ENCODE measurements at regions not wholly inside any gene's neighbourhood (a gene's known extent, or its start where the extent isn't known, plus 50 kb on each side); places are given as distances from the start of the nearest gene placed in this dataset.

GRCh38 chr5:172588380-172588779, 52.7 kb upstream of the NEURL1B start:
- TF ChIP-seq CTCF (IDR thresholded peaks at IDR 0.05; ENCODE audit: extremely low read depth, insufficient read depth, missing control alignments), result no peak
- in situ Hi-C loops (cut with MboI; ENCODE audit: low pct_unique_long_range_greater_than_20kb, low sequenced_read_pairs, unreplicated experiment), result no loop called here
- no peak for DNase-seq (ENCODE audit: low spot score)

- in situ Hi-C loops (cut with MboI; ENCODE audit: low pct_unique_long_range_greater_than_20kb, low sequenced_read_pairs, unreplicated experiment), result no loop called here
These were observed 54.0 kb upstream of the NEURL1B start for GRCh38 chr5:172587061-172587405.

GRCh38 chr5:172586125-172587060, 54.7 kb upstream of the NEURL1B start:
- TF ChIP-seq CTCF (IDR thresholded peaks at IDR 0.05; ENCODE audit: extremely low read depth, insufficient read depth, missing control alignments), result no peak
- in situ Hi-C loops (cut with MboI; ENCODE audit: low pct_unique_long_range_greater_than_20kb, low sequenced_read_pairs, unreplicated experiment), result no loop called here
- no peak for DNase-seq (ENCODE audit: low spot score)

More at GRCh38 chr5:172587061-172587405, 54.0 kb upstream of the NEURL1B start:
- no peak for DNase-seq (ENCODE audit: low spot score)
- TF ChIP-seq CTCF (IDR thresholded peaks at IDR 0.05; ENCODE audit: extremely low read depth, insufficient read depth, missing control alignments), result no peak

DNA sequence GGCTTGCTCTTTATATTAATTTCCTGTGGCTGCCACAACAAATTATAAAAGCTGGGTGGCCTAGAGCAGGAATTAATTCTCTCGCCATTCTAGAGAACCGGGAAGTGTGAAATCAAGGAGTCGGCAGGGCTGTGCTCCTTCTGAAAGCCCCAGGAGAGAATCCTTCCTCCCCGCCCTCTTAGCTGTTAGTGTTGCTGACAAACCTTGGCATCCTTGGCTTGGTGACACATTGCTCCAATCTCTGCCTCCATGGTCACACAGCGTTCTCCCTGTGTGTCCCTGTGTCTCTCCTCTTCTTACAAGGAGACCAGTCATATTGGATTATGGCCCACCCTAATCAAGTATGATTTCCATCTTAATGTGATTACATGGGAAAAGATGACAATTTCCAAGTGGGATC, 55.9 kb upstream of the NEURL1B start:
- no peak for TF ChIP-seq CTCF (IDR thresholded peaks at IDR 0.05; ENCODE audit: extremely low read depth, insufficient read depth, missing control alignments)
- no peak for DNase-seq (ENCODE audit: low spot score)
- in situ Hi-C loops (cut with MboI; ENCODE audit: low pct_unique_long_range_greater_than_20kb, low sequenced_read_pairs, unreplicated experiment), result no loop called here

GRCh38 chr5:172584638-172585037, 56.4 kb upstream of the NEURL1B start:
- in situ Hi-C loops (cut with MboI; ENCODE audit: low pct_unique_long_range_greater_than_20kb, low sequenced_read_pairs, unreplicated experiment), result no loop called here

GRCh38 chr5:172583931-172584511, 57.0 kb upstream of the NEURL1B start:
- in situ Hi-C loops (cut with MboI; ENCODE audit: low pct_unique_long_range_greater_than_20kb, low sequenced_read_pairs, unreplicated experiment), result no loop called here
- TF ChIP-seq CTCF (IDR thresholded peaks at IDR 0.05; ENCODE audit: extremely low read depth, insufficient read depth, missing control alignments), result no peak
- no peak for DNase-seq (ENCODE audit: low spot score)

More at GRCh38 chr5:172584638-172585037, 56.4 kb upstream of the NEURL1B start:
- no peak for TF ChIP-seq CTCF (IDR thresholded peaks at IDR 0.05; ENCODE audit: extremely low read depth, insufficient read depth, missing control alignments)
- no peak for DNase-seq (ENCODE audit: low spot score)

All from GM13977 (cell line).